ENCODE measurements at regions not wholly inside any gene's neighbourhood (a gene's known extent, or its start where the extent isn't known, plus 50 kb on each side); places are given as distances from the start of the nearest gene placed in this dataset.

DNA sequence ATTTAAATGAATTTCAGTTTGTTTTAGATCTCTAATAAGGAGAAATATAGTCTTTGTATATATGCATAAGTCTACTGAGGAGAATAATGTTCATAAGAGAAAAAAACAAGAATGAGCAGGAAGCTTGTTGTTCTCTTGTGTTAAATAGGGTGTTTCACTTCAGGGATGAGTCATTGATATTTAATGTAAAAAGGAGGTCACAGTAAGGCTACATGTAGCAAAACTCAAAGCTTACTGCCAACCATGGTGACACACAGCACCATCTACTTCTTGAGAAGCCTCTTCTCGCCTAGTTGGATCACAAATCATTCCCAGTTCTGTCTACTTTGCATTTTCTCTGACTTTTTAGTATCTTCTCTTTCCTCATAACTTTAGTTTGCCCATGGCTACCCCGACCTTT, 1466.0 kb upstream of the C9orf72 start:
- TF ChIP-seq, protein P1, sequence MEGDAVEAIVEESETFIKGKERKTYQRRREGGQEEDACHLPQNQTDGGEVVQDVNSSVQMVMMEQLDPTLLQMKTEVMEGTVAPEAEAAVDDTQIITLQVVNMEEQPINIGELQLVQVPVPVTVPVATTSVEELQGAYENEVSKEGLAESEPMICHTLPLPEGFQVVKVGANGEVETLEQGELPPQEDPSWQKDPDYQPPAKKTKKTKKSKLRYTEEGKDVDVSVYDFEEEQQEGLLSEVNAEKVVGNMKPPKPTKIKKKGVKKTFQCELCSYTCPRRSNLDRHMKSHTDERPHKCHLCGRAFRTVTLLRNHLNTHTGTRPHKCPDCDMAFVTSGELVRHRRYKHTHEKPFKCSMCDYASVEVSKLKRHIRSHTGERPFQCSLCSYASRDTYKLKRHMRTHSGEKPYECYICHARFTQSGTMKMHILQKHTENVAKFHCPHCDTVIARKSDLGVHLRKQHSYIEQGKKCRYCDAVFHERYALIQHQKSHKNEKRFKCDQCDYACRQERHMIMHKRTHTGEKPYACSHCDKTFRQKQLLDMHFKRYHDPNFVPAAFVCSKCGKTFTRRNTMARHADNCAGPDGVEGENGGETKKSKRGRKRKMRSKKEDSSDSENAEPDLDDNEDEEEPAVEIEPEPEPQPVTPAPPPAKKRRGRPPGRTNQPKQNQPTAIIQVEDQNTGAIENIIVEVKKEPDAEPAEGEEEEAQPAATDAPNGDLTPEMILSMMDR (conservative IDR thresholded peaks at IDR 0.05), result no peak
- no peak for TF ChIP-seq EZH2 (IDR thresholded peaks at IDR 0.05; ENCODE audit: low read depth)

Data from PC-9 (cell line).